DOHH2 (cell line): ENCODE measurements at regions not wholly inside any gene's neighbourhood (a gene's known extent, or its start where the extent isn't known, plus 50 kb on each side); places are given as distances from the start of the nearest gene placed in this dataset.

Experiments
- H3F3A ChIP-seq: fragments of 200-600 bp; sonication (generic), shearing (Covaris generic); 2 replicates; pipeline ENCODE4 v1.6.0; 2016; ENCODE audit warnings: antibody characterized with exemption, mild to moderate bottlenecking; ENCODE audit not compliant: control insufficient read depth, insufficient read depth
- H3K27ac ChIP-seq: fragments of 200-600 bp; sonication (generic); 2 replicates; pipeline ENCODE4 v1.5.1; 2014; ENCODE audit warnings: low read depth, mild to moderate bottlenecking, low read length, moderate library complexity
- H3K27me3 ChIP-seq: fragments of 200-600 bp; sonication (generic); 2 replicates; pipeline ENCODE4 v1.6.1; 2014; ENCODE audit warnings: mild to moderate bottlenecking, low read length, mixed read lengths; ENCODE audit not compliant: control insufficient read depth
- H3K36me3 ChIP-seq: fragments of 200-600 bp; sonication (generic); 2 replicates; pipeline ENCODE4 v1.6.1; 2014; ENCODE audit warnings: mild to moderate bottlenecking, low read length, moderate library complexity, mixed read lengths; ENCODE audit not compliant: control insufficient read depth
- H3K4me1 ChIP-seq: fragments of 200-600 bp; sonication (generic); 2 replicates; pipeline ENCODE4 v1.6.1; 2014; ENCODE audit warnings: mild to moderate bottlenecking, low read length, mixed read lengths; ENCODE audit not compliant: control insufficient read depth
- H3K4me2 ChIP-seq: fragments of 200-600 bp; sonication (generic); 2 replicates; pipeline ENCODE4 v1.6.0; 2014; ENCODE audit warnings: mild to moderate bottlenecking, low read length, moderate library complexity
- H3K4me3 ChIP-seq: fragments of 200-600 bp; sonication (generic); 2 replicates; pipeline ENCODE4 v1.5.1; 2014; ENCODE audit warnings: mild to moderate bottlenecking, low read length, mixed read lengths
- H3K79me2 ChIP-seq: fragments of 200-600 bp; sonication (generic); 2 replicates; pipeline ENCODE4 v1.6.1; 2014; ENCODE audit warnings: mild to moderate bottlenecking, low read length, mixed read lengths; ENCODE audit not compliant: control insufficient read depth
- H3K9me2 ChIP-seq: fragments of 200-600 bp; sonication (generic); replicated peaks from 2 replicates; pipeline ENCODE4 v1.6.1; 2014; ENCODE audit warnings: mild to moderate bottlenecking, low read length, mixed read lengths; ENCODE audit not compliant: control insufficient read depth
- H3K9me3 ChIP-seq: fragments of 200-600 bp; sonication (generic); 2 replicates; pipeline ENCODE4 v1.6.1; 2014; ENCODE audit warnings: antibody characterized with exemption, low read length, mixed read lengths; ENCODE audit not compliant: control insufficient read depth, insufficient read depth
- H4K20me1 ChIP-seq: fragments of 200-600 bp; sonication (generic); 2 replicates; pipeline ENCODE4 v1.6.0; 2014; ENCODE audit warnings: low read depth, mild to moderate bottlenecking, antibody characterized with exemption, low read length, moderate library complexity; ENCODE audit not compliant: control insufficient read depth, insufficient read depth
- EZH2phosphoT487 ChIP-seq: fragments of 200-600 bp; sonication (generic); IDR thresholded peaks from 2 replicates; pipeline ENCODE4 v1.6.1; 2017; ENCODE audit warnings: borderline replicate concordance, mild to moderate bottlenecking, antibody characterized with exemption, low read length, moderate library complexity, mixed read lengths
- TF ChIP-seq, protein P1 (sequence below): fragments of 200-600 bp; sonication (generic); IDR thresholded peaks from one replicate; pipeline ENCODE4 v1.5.1; 2014; ENCODE audit warnings: antibody characterized with exemption, mild to moderate bottlenecking, low read depth, low read length; ENCODE audit not compliant: poor library complexity, severe bottlenecking

GRCh38 chrY:8202837-8203236 is 1134.4 kb upstream of the TSPY4 start:
- Histone ChIP-seq H3K9me3 (no peaks in the 10 kb centered on the region), H3F3A (no peaks in the 10 kb centered on the region), H3K27me3 (no peaks in the 10 kb centered on the region), H3K36me3 (no peaks in the 10 kb centered on the region), H3K4me2 (no peak overlapping the region), H3K4me1 (no peaks in the 10 kb centered on the region), H3K4me3 (no peak overlapping the region), H3K27ac (no peak overlapping the region), H4K20me1 (no peaks in the 10 kb centered on the region), H3K79me2 (no peaks in the 10 kb centered on the region), H3K9me2 (no peaks in the 10 kb centered on the region)
- TF ChIP-seq EZH2phosphoT487 = no peak
- TF ChIP-seq, protein P1, sequence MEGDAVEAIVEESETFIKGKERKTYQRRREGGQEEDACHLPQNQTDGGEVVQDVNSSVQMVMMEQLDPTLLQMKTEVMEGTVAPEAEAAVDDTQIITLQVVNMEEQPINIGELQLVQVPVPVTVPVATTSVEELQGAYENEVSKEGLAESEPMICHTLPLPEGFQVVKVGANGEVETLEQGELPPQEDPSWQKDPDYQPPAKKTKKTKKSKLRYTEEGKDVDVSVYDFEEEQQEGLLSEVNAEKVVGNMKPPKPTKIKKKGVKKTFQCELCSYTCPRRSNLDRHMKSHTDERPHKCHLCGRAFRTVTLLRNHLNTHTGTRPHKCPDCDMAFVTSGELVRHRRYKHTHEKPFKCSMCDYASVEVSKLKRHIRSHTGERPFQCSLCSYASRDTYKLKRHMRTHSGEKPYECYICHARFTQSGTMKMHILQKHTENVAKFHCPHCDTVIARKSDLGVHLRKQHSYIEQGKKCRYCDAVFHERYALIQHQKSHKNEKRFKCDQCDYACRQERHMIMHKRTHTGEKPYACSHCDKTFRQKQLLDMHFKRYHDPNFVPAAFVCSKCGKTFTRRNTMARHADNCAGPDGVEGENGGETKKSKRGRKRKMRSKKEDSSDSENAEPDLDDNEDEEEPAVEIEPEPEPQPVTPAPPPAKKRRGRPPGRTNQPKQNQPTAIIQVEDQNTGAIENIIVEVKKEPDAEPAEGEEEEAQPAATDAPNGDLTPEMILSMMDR = no peak

DNA sequence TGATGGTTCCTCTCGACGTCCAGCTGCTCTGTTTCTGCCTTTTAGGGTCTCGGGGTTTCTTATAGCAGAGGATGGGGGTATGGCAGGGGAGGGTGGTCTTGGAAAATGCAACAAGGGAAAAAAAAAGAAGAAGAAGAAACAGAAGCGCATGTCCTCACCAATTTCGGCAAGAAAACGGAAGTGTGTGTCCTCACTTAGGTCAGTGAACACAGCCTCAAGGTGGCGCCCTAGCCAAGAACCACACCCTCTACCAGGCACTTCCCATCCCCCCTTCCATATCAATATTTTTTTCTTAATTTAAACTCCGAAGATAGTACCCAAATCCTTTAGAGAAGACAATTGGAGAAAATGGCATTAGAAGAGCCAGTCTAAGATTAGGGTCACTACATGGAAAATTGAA is 1096.1 kb upstream of the TSPY4 start:
- H3K27ac ChIP-seq = no peak overlapping the region
- H3K9me3 ChIP-seq = no peaks in the 10 kb centered on the region
- H3K9me2 ChIP-seq = no peaks in the 10 kb centered on the region
- TF ChIP-seq EZH2phosphoT487 = no peak
- TF ChIP-seq, protein P1 = peak; percentile 32
- H4K20me1 ChIP-seq = no peaks in the 10 kb centered on the region
- H3K4me1 ChIP-seq = no peaks in the 10 kb centered on the region
- no peaks in the 10 kb centered on the region for H3K79me2 ChIP-seq
- no peak overlapping the region for H3K4me2 ChIP-seq
- H3F3A ChIP-seq = no peaks in the 10 kb centered on the region
- H3K4me3 ChIP-seq = no peak overlapping the region
- no peaks in the 10 kb centered on the region for H3K27me3 ChIP-seq
- H3K36me3 ChIP-seq = no peaks in the 10 kb centered on the region

DNA sequence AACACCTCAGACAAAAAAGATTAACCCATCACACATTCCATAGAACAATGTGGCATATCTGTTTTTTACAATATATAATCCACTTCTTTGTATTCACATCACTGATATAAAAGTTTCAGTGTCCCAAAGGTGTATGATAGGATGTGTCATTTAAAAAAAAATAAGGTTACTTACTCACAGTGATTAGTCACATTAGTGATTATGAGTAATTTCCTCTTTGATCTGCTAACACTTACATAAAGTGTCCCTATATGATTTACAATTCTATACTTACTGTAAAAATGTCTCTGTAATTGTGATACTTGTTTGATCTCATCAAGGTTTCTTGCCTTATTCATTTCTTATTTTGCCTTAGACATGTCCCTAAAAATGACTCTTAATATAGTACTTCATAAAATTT is 1063.5 kb upstream of the TSPY4 start:
- no peak overlapping the region for H3K4me2 ChIP-seq
- no peaks in the 10 kb centered on the region for H3K9me3 ChIP-seq
- no peak overlapping the region for H3K4me3 ChIP-seq
- no peak overlapping the region for H3K27ac ChIP-seq
- no peaks in the 10 kb centered on the region for H3F3A ChIP-seq
- H3K27me3 ChIP-seq = no peaks in the 10 kb centered on the region
- H3K36me3 ChIP-seq = no peaks in the 10 kb centered on the region
- no peaks in the 10 kb centered on the region for H3K9me2 ChIP-seq
- H4K20me1 ChIP-seq = no peaks in the 10 kb centered on the region
- TF ChIP-seq, protein P1 = no peak
- TF ChIP-seq EZH2phosphoT487 = no peak
- no peaks in the 10 kb centered on the region for H3K4me1 ChIP-seq
- H3K79me2 ChIP-seq = no peaks in the 10 kb centered on the region

DNA sequence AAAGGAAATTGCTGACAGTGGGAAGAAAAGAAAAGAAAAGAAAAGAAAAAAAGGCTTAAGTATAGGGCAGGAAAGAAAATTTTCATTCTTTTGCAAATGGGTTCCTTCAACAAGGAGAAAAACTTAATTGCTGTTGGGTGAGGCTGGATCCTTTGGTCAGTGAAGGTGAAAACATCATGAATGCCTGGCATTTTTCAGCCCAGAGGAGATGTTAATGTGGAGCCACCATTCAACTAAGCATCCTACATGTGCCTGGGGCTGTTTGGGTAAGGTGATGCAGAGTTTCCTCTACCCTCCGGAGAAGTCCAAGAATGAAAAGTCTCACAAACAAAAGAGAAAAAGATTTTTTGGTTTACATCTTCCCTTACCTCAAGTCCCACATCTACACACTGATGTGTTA is 1032.2 kb upstream of the TSPY4 start:
- H3F3A ChIP-seq = no peaks in the 10 kb centered on the region
- H3K27me3 ChIP-seq = no peaks in the 10 kb centered on the region
- no peaks in the 10 kb centered on the region for H3K79me2 ChIP-seq
- H3K4me3 ChIP-seq = no peak overlapping the region
- H3K9me3 ChIP-seq = no peaks in the 10 kb centered on the region
- no peak overlapping the region for H3K27ac ChIP-seq
- H3K4me1 ChIP-seq = no peaks in the 10 kb centered on the region
- TF ChIP-seq EZH2phosphoT487 = no peak
- TF ChIP-seq, protein P1 = no peak
- no peak overlapping the region for H3K4me2 ChIP-seq
- H4K20me1 ChIP-seq = no peaks in the 10 kb centered on the region
- no peaks in the 10 kb centered on the region for H3K9me2 ChIP-seq
- H3K36me3 ChIP-seq = no peaks in the 10 kb centered on the region
